ENCODE measurements at regions not wholly inside any gene's neighbourhood (a gene's known extent, or its start where the extent isn't known, plus 50 kb on each side); places are given as distances from the start of the nearest gene placed in this dataset.

DNA sequence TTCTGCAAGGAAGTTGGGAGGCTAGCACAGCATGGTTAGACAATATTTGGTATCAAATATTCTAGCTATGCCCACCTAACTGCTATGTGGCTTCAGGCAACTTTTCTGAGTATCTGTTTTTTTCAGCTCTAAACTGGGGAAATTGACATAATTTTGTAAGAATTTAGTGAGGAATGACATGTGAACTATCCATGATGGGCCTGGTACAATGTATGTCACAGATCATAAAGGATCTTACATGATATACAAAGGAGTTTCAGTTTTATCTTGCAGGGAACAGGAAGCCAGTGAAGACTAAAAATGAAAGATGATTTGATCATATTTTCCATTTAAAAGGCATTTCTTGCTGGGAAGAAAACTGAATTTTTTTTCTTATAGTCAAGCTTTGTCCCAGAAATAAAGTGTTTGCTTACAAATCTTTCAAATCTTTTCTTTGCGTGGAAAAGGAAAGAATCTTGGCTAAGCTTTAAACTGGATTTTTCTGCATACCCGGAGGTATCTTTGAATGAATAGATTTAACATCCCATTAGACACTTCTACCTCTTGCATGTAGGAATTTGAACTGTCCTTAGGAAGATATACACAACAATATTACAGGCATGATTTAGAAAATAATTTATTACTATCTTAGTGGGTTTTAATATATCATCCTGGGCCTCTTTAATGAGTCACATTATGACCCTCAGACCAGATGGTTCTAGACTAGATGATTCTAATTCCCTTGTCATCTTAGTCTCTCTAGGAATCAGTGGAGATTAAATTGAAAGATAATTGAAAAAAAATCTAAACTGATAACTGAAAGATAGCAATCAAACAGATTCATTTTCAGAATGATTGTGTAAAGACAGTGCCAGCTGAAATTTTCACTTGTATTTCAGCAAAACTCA is 436.0 kb upstream of the THBS1 start:
- H3K4me3 ChIP-seq, result no peak overlapping the region
- no peaks in the 10 kb centered on the region for H3K27me3 ChIP-seq
- TF ChIP-seq CTCF (IDR thresholded peaks at IDR 0.05), result no peak
- no peak for TF ChIP-seq EP300 (IDR thresholded peaks at IDR 0.05)
- no peak for TF ChIP-seq POLR2A (IDR thresholded peaks at IDR 0.05)
- no peak for TF ChIP-seq POLR2AphosphoS5 (IDR thresholded peaks at IDR 0.05)
- WGBS, 2 donors, result 59 to 80% methylated on average over 2 of the region's 2 CpGs
- no peaks in the 10 kb centered on the region for H3K36me3 ChIP-seq
- no peak overlapping the region for H3K27ac ChIP-seq
- H3K9me3 ChIP-seq, result no peaks in the 10 kb centered on the region
- ATAC-seq (ENCODE audit: low FRiP score in 2 of 2) (no peak), DNase-seq (no peak)
- H3K4me1 ChIP-seq, result no peaks in the 10 kb centered on the region

DNA sequence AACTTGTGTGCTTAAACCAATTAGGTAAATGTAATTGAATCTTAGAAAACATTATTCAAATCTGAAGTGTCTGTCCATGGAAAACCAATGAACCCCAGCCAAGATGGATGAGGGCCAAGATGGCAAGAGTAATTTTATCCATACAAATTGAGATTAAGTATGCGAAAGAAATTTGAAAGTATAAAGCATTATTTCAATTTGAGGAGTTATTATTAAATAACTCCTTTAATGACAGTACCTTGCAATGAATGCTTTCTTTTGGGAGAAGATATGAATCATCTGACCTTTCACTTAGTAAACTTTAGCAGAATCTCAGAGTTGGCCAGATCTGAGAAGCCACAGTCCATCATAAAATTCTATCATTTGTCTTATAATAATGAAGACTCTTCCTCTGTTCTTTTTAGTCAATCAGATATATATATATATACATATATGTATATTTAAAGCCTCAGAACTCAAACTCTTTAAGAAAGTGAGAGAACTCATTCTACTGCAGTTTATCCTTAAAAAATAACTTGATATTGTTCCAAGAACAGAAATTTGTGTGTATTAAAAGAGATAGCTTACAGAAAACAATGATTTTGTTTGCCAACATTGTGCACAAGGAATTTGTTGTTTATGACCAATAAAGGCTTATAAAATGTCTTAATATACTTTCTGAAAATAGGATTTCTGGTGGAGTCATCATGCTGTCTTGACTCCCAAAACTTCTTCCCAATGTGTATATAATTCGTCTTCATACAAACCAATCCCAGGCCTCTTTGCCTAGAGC is 434.8 kb upstream of the THBS1 start:
- H3K4me1 ChIP-seq, result no peaks in the 10 kb centered on the region
- no peak for DNase-seq
- TF ChIP-seq POLR2A (IDR thresholded peaks at IDR 0.05) (no peak), CTCF (IDR thresholded peaks at IDR 0.05) (no peak), EP300 (IDR thresholded peaks at IDR 0.05) (no peak), POLR2AphosphoS5 (IDR thresholded peaks at IDR 0.05) (no peak)
- H3K36me3 ChIP-seq, result no peaks in the 10 kb centered on the region
- ATAC-seq (ENCODE audit: low FRiP score in 2 of 2), result no peak
- H3K4me3 ChIP-seq, result no peak overlapping the region
- H3K27ac ChIP-seq, result no peak overlapping the region
- 71 to 89% methylated on average over 2 of the region's 2 CpGs for WGBS, 2 donors
- H3K27me3 ChIP-seq, result no peaks in the 10 kb centered on the region
- H3K9me3 ChIP-seq, result no peaks in the 10 kb centered on the region

GRCh38 chr15:39149636-39150150 is 431.2 kb upstream of the THBS1 start:
- DNase-seq (no peak), ATAC-seq (ENCODE audit: low FRiP score in 2 of 2) (no peak)
- H3K4me1 ChIP-seq, result no peaks in the 10 kb centered on the region
- no peaks in the 10 kb centered on the region for H3K9me3 ChIP-seq
- H3K27me3 ChIP-seq, result no peaks in the 10 kb centered on the region
- no peak overlapping the region for H3K4me3 ChIP-seq
- no peaks in the 10 kb centered on the region for H3K36me3 ChIP-seq
- 77 to 80% methylated on average over 1 of the region's 1 CpG for WGBS, 2 donors
- no peak overlapping the region for H3K27ac ChIP-seq
- TF ChIP-seq POLR2A (IDR thresholded peaks at IDR 0.05) (no peak), EP300 (IDR thresholded peaks at IDR 0.05) (no peak), CTCF (IDR thresholded peaks at IDR 0.05) (no peak), POLR2AphosphoS5 (IDR thresholded peaks at IDR 0.05) (no peak)

DNA sequence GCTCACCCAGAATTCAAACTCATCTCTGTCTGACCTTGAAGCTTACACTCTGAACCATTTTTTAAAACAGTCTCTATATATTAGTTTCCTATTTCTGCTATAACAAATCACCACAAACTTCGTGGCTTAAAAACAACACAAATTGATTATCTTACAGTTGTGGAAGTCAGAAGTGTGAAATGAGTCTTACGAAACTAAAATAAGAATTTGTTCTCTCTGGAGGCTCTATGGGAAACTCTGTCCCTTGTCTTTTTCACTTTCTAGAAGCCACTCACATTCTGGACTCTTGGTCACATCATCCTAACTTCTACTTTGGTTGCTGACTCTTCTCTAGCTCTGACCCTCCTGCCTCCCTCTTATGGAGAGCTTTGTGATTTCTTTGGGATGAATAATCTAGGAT is 429.3 kb upstream of the THBS1 start:
- Histone ChIP-seq H3K4me1 (no peaks in the 10 kb centered on the region), H3K27ac (no peak overlapping the region), H3K36me3 (no peaks in the 10 kb centered on the region), H3K27me3 (no peaks in the 10 kb centered on the region), H3K4me3 (no peak overlapping the region), H3K9me3 (no peaks in the 10 kb centered on the region)
- no peak for TF ChIP-seq POLR2AphosphoS5 (IDR thresholded peaks at IDR 0.05)
- no peak for TF ChIP-seq POLR2A (IDR thresholded peaks at IDR 0.05)
- TF ChIP-seq CTCF (IDR thresholded peaks at IDR 0.05), result no peak
- TF ChIP-seq EP300 (IDR thresholded peaks at IDR 0.05), result no peak
- 77 to 80% methylated on average over 2 of the region's 2 CpGs for WGBS, 2 donors
- no peak for ATAC-seq (ENCODE audit: low FRiP score in 2 of 2)
- DNase-seq, result no peak
